ENCODE measurements at regions not wholly inside any gene's neighbourhood (a gene's known extent, or its start where the extent isn't known, plus 50 kb on each side); places are given as distances from the start of the nearest gene placed in this dataset.

DNA sequence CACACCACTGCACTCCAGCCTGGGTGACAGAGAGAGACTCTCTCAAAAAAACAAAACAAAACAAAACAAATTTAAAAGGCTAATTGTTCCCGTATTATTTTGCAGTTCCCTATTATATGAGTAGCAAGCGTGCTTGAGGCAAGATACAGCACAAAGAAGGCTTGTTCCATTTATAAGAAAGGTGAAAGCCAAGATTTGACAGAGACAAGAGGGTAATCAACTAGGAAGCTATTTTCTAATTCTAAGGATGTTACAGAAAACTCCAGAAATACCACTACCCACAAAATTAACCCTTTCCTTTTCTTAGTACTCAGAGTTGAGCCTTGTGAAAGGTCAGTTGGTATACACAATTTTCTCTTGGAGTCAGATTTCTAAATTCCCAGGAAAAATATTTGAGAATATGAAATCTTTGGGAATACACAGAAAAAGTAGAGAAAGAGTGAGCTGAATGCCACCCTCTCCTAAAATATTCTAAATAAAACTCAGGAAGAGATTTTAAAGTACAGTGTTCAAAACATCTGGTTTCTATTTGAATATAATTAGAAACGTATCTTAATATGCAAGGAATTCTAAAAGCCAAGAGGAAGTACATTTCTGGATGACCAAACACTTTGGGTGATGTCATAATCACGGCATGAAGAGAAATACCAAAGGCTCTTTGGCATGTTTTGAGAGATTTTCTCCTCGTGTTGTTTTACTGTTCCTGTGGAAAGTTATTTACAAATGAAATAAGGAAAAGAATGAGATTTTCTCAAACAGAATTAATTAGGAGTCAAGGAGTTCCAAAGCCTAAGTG is 63.0 kb upstream of the FLT1 start:
- DNase-seq (ENCODE audit: extremely low read depth, insufficient read length) = no peak
- TF ChIP-seq, protein P1, sequence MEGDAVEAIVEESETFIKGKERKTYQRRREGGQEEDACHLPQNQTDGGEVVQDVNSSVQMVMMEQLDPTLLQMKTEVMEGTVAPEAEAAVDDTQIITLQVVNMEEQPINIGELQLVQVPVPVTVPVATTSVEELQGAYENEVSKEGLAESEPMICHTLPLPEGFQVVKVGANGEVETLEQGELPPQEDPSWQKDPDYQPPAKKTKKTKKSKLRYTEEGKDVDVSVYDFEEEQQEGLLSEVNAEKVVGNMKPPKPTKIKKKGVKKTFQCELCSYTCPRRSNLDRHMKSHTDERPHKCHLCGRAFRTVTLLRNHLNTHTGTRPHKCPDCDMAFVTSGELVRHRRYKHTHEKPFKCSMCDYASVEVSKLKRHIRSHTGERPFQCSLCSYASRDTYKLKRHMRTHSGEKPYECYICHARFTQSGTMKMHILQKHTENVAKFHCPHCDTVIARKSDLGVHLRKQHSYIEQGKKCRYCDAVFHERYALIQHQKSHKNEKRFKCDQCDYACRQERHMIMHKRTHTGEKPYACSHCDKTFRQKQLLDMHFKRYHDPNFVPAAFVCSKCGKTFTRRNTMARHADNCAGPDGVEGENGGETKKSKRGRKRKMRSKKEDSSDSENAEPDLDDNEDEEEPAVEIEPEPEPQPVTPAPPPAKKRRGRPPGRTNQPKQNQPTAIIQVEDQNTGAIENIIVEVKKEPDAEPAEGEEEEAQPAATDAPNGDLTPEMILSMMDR (IDR thresholded peaks at IDR 0.05; ENCODE audit: insufficient read depth, low read length, poor library complexity, severe bottlenecking) = no peak
- no peaks in the 10 kb centered on the region for H3K36me3 ChIP-seq (ENCODE audit: control insufficient read depth, insufficient read depth, low read length)
- no peaks in the 10 kb centered on the region for H3K27me3 ChIP-seq (replicated peaks; ENCODE audit: control insufficient read depth, insufficient read depth, low read length)
- no peak overlapping the region for H3K4me3 ChIP-seq (replicated peaks; ENCODE audit: low read depth, low read length)

DNA sequence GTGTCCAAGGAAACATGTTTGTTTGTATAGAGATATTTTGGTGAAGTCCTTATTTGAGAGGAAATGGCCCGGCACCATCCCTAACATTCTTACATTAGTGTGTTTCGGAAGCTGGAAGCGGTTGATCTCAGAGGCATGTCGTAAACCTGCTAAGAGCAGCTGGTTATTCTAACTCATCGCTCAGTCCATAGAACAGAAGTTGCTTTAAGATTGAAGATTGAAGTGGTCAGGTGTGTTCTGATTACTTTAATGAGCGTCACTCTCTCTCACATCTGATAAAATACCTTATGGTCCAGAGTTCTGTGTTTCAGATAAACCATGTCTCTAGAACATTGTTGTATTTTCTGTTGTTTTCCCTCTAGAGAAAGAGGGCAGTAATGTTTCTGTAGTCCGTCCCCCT is 60.2 kb upstream of the FLT1 start:
- H3K36me3 ChIP-seq (ENCODE audit: control insufficient read depth, insufficient read depth, low read length) = no peaks in the 10 kb centered on the region
- TF ChIP-seq, protein P1 (IDR thresholded peaks at IDR 0.05; ENCODE audit: insufficient read depth, low read length, poor library complexity, severe bottlenecking) = no peak
- DNase-seq (ENCODE audit: extremely low read depth, insufficient read length) = no peak
- no peak overlapping the region for H3K4me3 ChIP-seq (replicated peaks; ENCODE audit: low read depth, low read length)
- no peaks in the 10 kb centered on the region for H3K27me3 ChIP-seq (replicated peaks; ENCODE audit: control insufficient read depth, insufficient read depth, low read length)

DNA sequence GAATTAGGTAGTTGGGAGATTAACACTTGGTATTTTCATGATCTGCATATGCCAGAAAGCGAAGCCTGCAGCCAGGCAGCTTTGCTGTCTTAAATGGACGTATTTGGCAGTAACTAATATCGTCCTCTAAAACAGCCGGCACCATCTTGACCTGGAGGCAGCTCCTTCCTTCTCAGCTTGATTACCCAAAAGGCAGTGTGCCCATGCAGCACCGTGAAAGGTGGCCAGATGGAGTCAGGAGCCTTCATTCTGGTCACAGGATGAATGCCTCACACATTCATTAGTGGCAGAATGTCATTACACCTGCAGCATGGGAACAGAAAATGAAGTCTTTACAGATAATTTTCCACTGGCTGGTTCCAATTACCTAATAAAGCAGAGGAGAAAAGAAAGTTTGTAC is 59.0 kb upstream of the FLT1 start:
- H3K36me3 ChIP-seq (ENCODE audit: control insufficient read depth, insufficient read depth, low read length) = no peaks in the 10 kb centered on the region
- H3K27me3 ChIP-seq (replicated peaks; ENCODE audit: control insufficient read depth, insufficient read depth, low read length) = no peaks in the 10 kb centered on the region
- H3K4me3 ChIP-seq (replicated peaks; ENCODE audit: low read depth, low read length) = no peak overlapping the region
- TF ChIP-seq, protein P1 (IDR thresholded peaks at IDR 0.05; ENCODE audit: insufficient read depth, low read length, poor library complexity, severe bottlenecking) = no peak
- DNase-seq (ENCODE audit: extremely low read depth, insufficient read length) = no peak

DNA sequence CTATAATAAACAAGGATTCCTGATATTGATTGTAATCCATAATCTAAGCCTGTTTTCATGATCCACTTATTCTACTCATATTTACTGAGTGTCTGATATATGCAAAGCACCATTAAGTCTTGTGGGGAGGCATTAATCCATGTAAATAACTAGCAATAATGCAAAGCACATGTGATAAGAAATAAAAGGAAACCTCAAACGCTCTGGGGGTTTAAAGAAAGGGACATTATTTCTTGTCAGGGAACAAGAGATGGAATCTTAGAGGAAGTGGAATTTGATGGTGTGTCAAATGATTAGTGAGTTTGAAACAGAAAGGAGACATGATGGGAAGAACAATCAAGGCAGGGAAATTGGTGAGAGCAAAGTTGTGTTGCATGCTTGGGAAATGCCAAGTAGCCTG is 57.4 kb upstream of the FLT1 start:
- Histone ChIP-seq H3K4me3 (replicated peaks; ENCODE audit: low read depth, low read length) (no peak overlapping the region), H3K36me3 (ENCODE audit: control insufficient read depth, insufficient read depth, low read length) (no peaks in the 10 kb centered on the region), H3K27me3 (replicated peaks; ENCODE audit: control insufficient read depth, insufficient read depth, low read length) (no peaks in the 10 kb centered on the region)
- TF ChIP-seq, protein P1 (IDR thresholded peaks at IDR 0.05; ENCODE audit: insufficient read depth, low read length, poor library complexity, severe bottlenecking) = no peak
- DNase-seq (ENCODE audit: extremely low read depth, insufficient read length) = no peak

DNA sequence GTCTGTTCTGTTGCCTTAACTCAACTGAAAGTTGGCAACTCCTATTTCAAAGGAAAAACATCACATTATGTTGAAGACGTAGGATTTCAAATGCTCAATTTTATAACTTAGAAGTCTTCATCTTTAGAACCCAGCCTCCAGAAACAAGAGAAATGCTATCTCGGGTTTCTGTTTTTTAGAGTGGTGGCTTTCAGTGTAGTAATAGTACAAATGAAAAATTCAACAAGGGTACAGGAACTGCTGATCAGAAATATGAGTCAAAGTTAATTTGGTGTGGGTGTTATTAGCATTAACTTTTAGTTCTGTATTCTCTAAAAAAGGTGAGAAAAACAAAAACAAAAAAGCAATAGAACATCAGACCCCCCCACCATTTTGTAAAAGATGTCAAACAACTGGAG is 56.6 kb upstream of the FLT1 start:
- no peak for DNase-seq (ENCODE audit: extremely low read depth, insufficient read length)
- no peak overlapping the region for H3K4me3 ChIP-seq (replicated peaks; ENCODE audit: low read depth, low read length)
- no peaks in the 10 kb centered on the region for H3K36me3 ChIP-seq (ENCODE audit: control insufficient read depth, insufficient read depth, low read length)
- H3K27me3 ChIP-seq (replicated peaks; ENCODE audit: control insufficient read depth, insufficient read depth, low read length) = no peaks in the 10 kb centered on the region
- TF ChIP-seq, protein P1 (IDR thresholded peaks at IDR 0.05; ENCODE audit: insufficient read depth, low read length, poor library complexity, severe bottlenecking) = no peak

Measured in GM06990 (cell line).